A172 (cell line): ENCODE measurements at regions not wholly inside any gene's neighbourhood (a gene's known extent, or its start where the extent isn't known, plus 50 kb on each side); places are given as distances from the start of the nearest gene placed in this dataset.

Experiments used
- DNase-seq: peaks from one replicate; pipeline ENCODE4 v3.0.0-alpha.2; 2015; ENCODE audit warnings: low spot score

- DNase-seq = no peak
Measured at GRCh38 chr3:31224936-31225335, 307.8 kb upstream of the STT3B start.

GRCh38 chr3:31225923-31226322 is 306.8 kb upstream of the STT3B start:
- DNase-seq = no peak

GRCh38 chr3:31226346-31226745 is 306.4 kb upstream of the STT3B start:
- no peak for DNase-seq

- DNase-seq = no peak
Measured at GRCh38 chr3:31227131-31227562, 305.6 kb upstream of the STT3B start.

GRCh38 chr3:31230425-31231223 is 302.1 kb upstream of the STT3B start:
- DNase-seq = no peak

- no peak for DNase-seq
Measured at GRCh38 chr3:31232055-31233025, 300.4 kb upstream of the STT3B start.

GRCh38 chr3:31234145-31234544 is 298.6 kb upstream of the STT3B start:
- DNase-seq = no peak

- DNase-seq = no peak
Measured at GRCh38 chr3:31235062-31235700, 297.5 kb upstream of the STT3B start.

GRCh38 chr3:31237887-31238286 is 294.8 kb upstream of the STT3B start:
- DNase-seq = no peak

- no peak for DNase-seq
Measured at GRCh38 chr3:31240013-31240412, 292.7 kb upstream of the STT3B start.

GRCh38 chr3:31240466-31240865 is 292.3 kb upstream of the STT3B start:
- DNase-seq = no peak

- DNase-seq = no peak
Measured at GRCh38 chr3:31240874-31241273, 291.9 kb upstream of the STT3B start.

- DNase-seq = no peak
Measured at GRCh38 chr3:31241533-31241932, 291.2 kb upstream of the STT3B start.

- DNase-seq = no peak
Measured at GRCh38 chr3:31242026-31242960, 290.4 kb upstream of the STT3B start.

GRCh38 chr3:31244929-31245817 is 287.6 kb upstream of the STT3B start:
- no peak for DNase-seq

GRCh38 chr3:31246293-31247062 is 286.2 kb upstream of the STT3B start:
- no peak for DNase-seq

GRCh38 chr3:31247063-31247447 is 285.7 kb upstream of the STT3B start:
- no peak for DNase-seq

GRCh38 chr3:31247850-31248562 is 284.7 kb upstream of the STT3B start:
- DNase-seq = no peak

- no peak for DNase-seq
Measured at GRCh38 chr3:31248563-31248992, 284.1 kb upstream of the STT3B start.
